ENCODE measurements at regions not wholly inside any gene's neighbourhood (a gene's known extent, or its start where the extent isn't known, plus 50 kb on each side); places are given as distances from the start of the nearest gene placed in this dataset.

GRCh38 chr13:50511877-50512341 is 331.6 kb downstream of the DLEU7 start:
- TF ChIP-seq CTCF (IDR thresholded peaks at IDR 0.05; ENCODE audit: poor library complexity) (no peak), EZH2 (IDR thresholded peaks at IDR 0.05; ENCODE audit: borderline replicate concordance) (no peak), EZH2phosphoT487 (IDR thresholded peaks at IDR 0.05; ENCODE audit: low read depth, severe bottlenecking, unreplicated experiment) (no peak)

All from hepatocyte (in vitro differentiated cells).